HepG2 (cell line): ENCODE measurements at regions not wholly inside any gene's neighbourhood (a gene's known extent, or its start where the extent isn't known, plus 50 kb on each side); places are given as distances from the start of the nearest gene placed in this dataset.

Source experiments
- ATAC-seq: fragments of 200-7000 bp; cut with Tn5 transposase; 3 replicates; pipeline ENCODE4 v1.9.1; 2020; ENCODE audit warnings: mild to moderate bottlenecking, moderate library complexity
- BruUV-seq: library from RNA; stranded (reverse); fragments of 400-500 nt; replicated peaks from 2 replicates; lab custom pipeline; 2021; lab: Mats Ljungman, UMichigan
- CTCF ChIA-PET: fragments of 300-600 bp; formaldehyde crosslinking; extraction: SDS; loops from one replicate; lab custom pipeline; 2021; ENCODE audit warnings: low total read pairs, inconsistent platforms, low intra/inter-chr PET ratio; lab: Yijun Ruan, JAX
- POLR2A ChIA-PET: fragments of 350-600 bp; sonication (Branson Sonifier 250); formaldehyde crosslinking; loops from one replicate; lab custom pipeline; 2020; ENCODE audit warnings: antibody characterized with exemption, inconsistent platforms; lab: Yijun Ruan, JAX
- DNase-seq: peaks from one replicate; pipeline ENCODE4 v3.0.0-alpha.2; 2015; ENCODE audit warnings: low spot score
- FAIRE-seq: peaks from 3 replicates; lab custom pipeline; 2011; peaks lifted over from hg19 to GRCh38; lab: Jason Lieb, UNC
- H2AFZ ChIP-seq: one replicate; pipeline ENCODE4 v1.6.1; 2011; ENCODE audit warnings: low read length, inconsistent platforms
- H3K27ac ChIP-seq: fragments of 300-600 bp; 3 replicates; pipeline ENCODE4 v1.8.0; 2011; ENCODE audit warnings: mixed run types, mild to moderate bottlenecking, mixed read lengths, low read length, inconsistent platforms; ENCODE audit not compliant: insufficient read depth; ENCODE audit errors: extremely low read length
- H3K27me3 ChIP-seq, 2 experiments: fragments of 200-600 bp in 1 of 2; 2 replicates in 1 of 2; 3 replicates in 1 of 2; pipeline versions ENCODE4 v1.6.0 to v1.8.0; 2011; ENCODE audit warnings: low read length in 2 of 2, mild to moderate bottlenecking in 2 of 2, moderate library complexity in 2 of 2, inconsistent platforms in 1 of 2; ENCODE audit not compliant: insufficient read depth in 2 of 2, control insufficient read depth in 1 of 2
- H3K36me3 ChIP-seq, 2 experiments: fragments of 200-600 bp in 1 of 2; replicated peaks in 1 of 2; 2 replicates in 1 of 2; 3 replicates in 1 of 2; pipeline versions ENCODE4 v1.5.1 to v1.8.0; 2011; ENCODE audit warnings: low read length in 2 of 2, inconsistent platforms in 1 of 2; ENCODE audit not compliant: insufficient read depth in 2 of 2, control insufficient read depth in 1 of 2
- H3K4me1 ChIP-seq: 2 replicates; pipeline ENCODE4 v1.5.1; 2012; ENCODE audit warnings: low read length, inconsistent platforms; ENCODE audit not compliant: insufficient read depth
- H3K4me2 ChIP-seq: 2 replicates; pipeline ENCODE4 v1.6.0; 2011; ENCODE audit warnings: low read depth, low read length, inconsistent platforms
- H3K4me3 ChIP-seq, 3 experiments: fragments of 200-600 bp in 1 of 3; sonication (generic), shearing (Covaris generic) in 1 of 3; replicated peaks in 1 of 3; 2 replicates each; pipeline ENCODE4 v1.5.1; 2011 to 2016; ENCODE audit warnings: low read length in 3 of 3, inconsistent platforms in 2 of 3, low read depth in 2 of 3, mild to moderate bottlenecking in 2 of 3, control low read depth in 1 of 3, mixed read lengths in 1 of 3; ENCODE audit not compliant: insufficient read depth in 1 of 3
- H3K79me2 ChIP-seq: one replicate; pipeline ENCODE4 v1.6.1; 2011; ENCODE audit warnings: low read length, inconsistent platforms; ENCODE audit not compliant: insufficient read depth
- H3K9ac ChIP-seq: 2 replicates; pipeline ENCODE4 v1.6.0; 2011; ENCODE audit warnings: mild to moderate bottlenecking, low read depth, low read length, inconsistent platforms; ENCODE audit not compliant: insufficient read depth
- H3K9me3 ChIP-seq: 2 replicates; pipeline ENCODE4 v1.5.1; 2012; ENCODE audit warnings: mild to moderate bottlenecking, low read length
- H4K20me1 ChIP-seq: 2 replicates; pipeline ENCODE4 v1.6.0; 2011; ENCODE audit warnings: inconsistent platforms, mild to moderate bottlenecking, low read length, moderate library complexity; ENCODE audit not compliant: insufficient read depth
- CEBPZ ChIP-seq: IDR thresholded peaks from 2 replicates; pipeline ENCODE4 v1.6.1; 2012; ENCODE audit warnings: low read length, improper control_type of control experiment
- ELF1 ChIP-seq: sonication (generic); formaldehyde crosslinking; IDR thresholded peaks from 2 replicates; pipeline ENCODE4 v1.4.0; 2020; ENCODE audit warnings: missing genetic modification reagents
- ELK4 ChIP-seq: sonication (generic); formaldehyde crosslinking; IDR thresholded peaks from 2 replicates; pipeline ENCODE4 v1.9.0; 2021; ENCODE audit warnings: missing genetic modification reagents, borderline replicate concordance
- FOXC1 ChIP-seq: sonication (generic); formaldehyde crosslinking; IDR thresholded peaks from 2 replicates; pipeline ENCODE4 v1.8.0; 2022; ENCODE audit warnings: mild to moderate bottlenecking, missing genetic modification reagents, borderline replicate concordance
- FOXO1 ChIP-seq: sonication (generic); formaldehyde crosslinking; IDR thresholded peaks from 2 replicates; pipeline ENCODE4 v1.4.0; 2020; ENCODE audit warnings: missing genetic modification reagents
- HMG20B ChIP-seq: conservative IDR thresholded peaks from 2 replicates; pipeline ENCODE4 v1.6.1; 2016; ENCODE audit warnings: missing genetic modification reagents, missing compliant biosample characterization
- HOXA7 ChIP-seq: sonication (generic); formaldehyde crosslinking; IDR thresholded peaks from 2 replicates; pipeline ENCODE4 v1.8.1; 2022; ENCODE audit warnings: mild to moderate bottlenecking, missing genetic modification reagents, moderate library complexity
- HOXA9 ChIP-seq: sonication (generic); formaldehyde crosslinking; IDR thresholded peaks from 2 replicates; pipeline ENCODE4 v1.8.1; 2022; ENCODE audit warnings: missing genetic modification reagents, mild to moderate bottlenecking, moderate library complexity, borderline replicate concordance
- IKZF1 ChIP-seq: fragments of 450-650 bp; IDR thresholded peaks from 2 replicates; pipeline ENCODE4 v1.7.1; 2016
- ISX ChIP-seq: sonication (generic); formaldehyde crosslinking; conservative IDR thresholded peaks from 2 replicates; pipeline ENCODE4 v1.5.0; 2020; ENCODE audit warnings: missing genetic modification reagents
- KAT8 ChIP-seq: IDR thresholded peaks from 2 replicates; pipeline ENCODE4 v1.6.1; 2016; ENCODE audit warnings: missing genetic modification reagents, missing compliant biosample characterization
- MEF2D ChIP-seq: sonication (generic); formaldehyde crosslinking; IDR thresholded peaks from 2 replicates; pipeline ENCODE4 v1.5.1; 2020; ENCODE audit warnings: mild to moderate bottlenecking, missing genetic modification reagents
- SNAI1 ChIP-seq: sonication (generic); formaldehyde crosslinking; IDR thresholded peaks from 2 replicates; pipeline ENCODE4 v1.5.0; 2020; ENCODE audit warnings: mild to moderate bottlenecking, missing genetic modification reagents, borderline replicate concordance
- TCF7 ChIP-seq: sonication (generic); IDR thresholded peaks from 2 replicates; pipeline ENCODE4 v1.6.1; 2016; ENCODE audit warnings: antibody characterized with exemption, low read depth
- TOPORS ChIP-seq: sonication (generic); formaldehyde crosslinking; IDR thresholded peaks from 2 replicates; pipeline ENCODE4 v1.8.0; 2023; ENCODE audit warnings: mild to moderate bottlenecking, missing genetic modification reagents
- ZNF367 ChIP-seq: sonication (generic); formaldehyde crosslinking; IDR thresholded peaks from 2 replicates; pipeline ENCODE4 v1.4.0; 2020; ENCODE audit warnings: missing genetic modification reagents, borderline replicate concordance
- ZNF543 ChIP-seq: sonication (generic); formaldehyde crosslinking; IDR thresholded peaks from 2 replicates; pipeline ENCODE4 v1.4.0; 2020; ENCODE audit warnings: mild to moderate bottlenecking, missing genetic modification reagents
- ZNF546 ChIP-seq: sonication (generic); formaldehyde crosslinking; conservative IDR thresholded peaks from 2 replicates; pipeline ENCODE4 v1.8.1; 2023; ENCODE audit warnings: mild to moderate bottlenecking, missing genetic modification reagents
- ZNF644 ChIP-seq: IDR thresholded peaks from 2 replicates; pipeline ENCODE4 v1.6.1; 2016; ENCODE audit warnings: low read depth
- ZNF780A ChIP-seq: sonication (generic); formaldehyde crosslinking; IDR thresholded peaks from 2 replicates; pipeline ENCODE4 v1.8.0; 2022; ENCODE audit warnings: mild to moderate bottlenecking, missing genetic modification reagents, moderate library complexity
- WGBS: methylation state at CpG from one replicate; pipeline ENCODE4 v1.1.6; 2017; ENCODE audit warnings: low lambda C conversion rate; 5-methylcytosine and 5-hydroxymethylcytosine counted together
- in situ Hi-C: cut with HindIII; loops from 2 replicates; pipeline ENCODE4 v1.10.0; 2017; ENCODE audit warnings: low pct_unique_long_range_greater_than_20kb; ENCODE audit not compliant: extremely low pct_ligation_motif_present
- intact Hi-C: fragments of 100-400 bp; cut with micrococcal nuclease; formaldehyde crosslinking; loops from one replicate; pipeline ENCODE4 v1.10.0; 2022; ENCODE audit not compliant: unreplicated experiment

GRCh38 chr20:61173267-61173666 lies 78.8 kb upstream of the CDH4 start (continued):
- TF ChIP-seq MEF2D (CRISPR knock-in tag), result no peak

GRCh38 chr20:61173961-61174725 lies 77.9 kb upstream of the CDH4 start:
- no peaks in the 10 kb centered on the region for H3K79me2 ChIP-seq
- peaks cover 31% of the 10 kb centered on the region for H3K9me3 ChIP-seq
- peaks cover 0 to 5% of the 10 kb centered on the region in 2 experiments; a peak in 1 of 5 replicates for H3K27me3 ChIP-seq
- TF ChIP-seq ELF1 (CRISPR knock-in tag) (no peak), FOXC1 (CRISPR knock-in tag) (no peak), FOXO1 (no peak), KAT8 (CRISPR knock-in tag) (no peak), ISX (no peak), ZNF780A (no peak), SNAI1 (CRISPR knock-in tag) (no peak), TOPORS (no peak), ZNF543 (CRISPR knock-in tag) (no peak), ZNF546 (CRISPR knock-in tag) (no peak), HOXA7 (CRISPR knock-in tag) (no peak), ZNF644 (CRISPR knock-in tag) (no peak), HMG20B (CRISPR knock-in tag) (no peak), CEBPZ (no peak), ZNF367 (CRISPR knock-in tag) (no peak), ELK4 (CRISPR knock-in tag) (no peak), HOXA9 (no peak), TCF7 (no peak), IKZF1 (no peak)
- TF ChIP-seq, all 625 proteins: peak for 0
- Histone ChIP-seq H3K4me2 (no peak overlapping the region), H3K36me3 (no peaks in the 10 kb centered on the region), H3K9ac (no peak overlapping the region), H3K4me1 (no peaks in the 10 kb centered on the region), H2AFZ (no peak overlapping the region), H3K27ac (no peak overlapping the region), H4K20me1 (no peaks in the 10 kb centered on the region), H3K4me3 (no peak overlapping the region)
- FAIRE-seq, result no peak
- intact Hi-C loops (no loop called here), in situ Hi-C loops (no loop called here)
- WGBS, result 5% methylated on average over 2 of the region's 4 CpGs
- no TSS peak for BruUV-seq
- DNase-seq, result no peak
- POLR2A ChIA-PET, result no interaction called here
- ATAC-seq, result no peak
- CTCF ChIA-PET, result no interaction called here
